ENCODE measurements at regions not wholly inside any gene's neighbourhood (a gene's known extent, or its start where the extent isn't known, plus 50 kb on each side); places are given as distances from the start of the nearest gene placed in this dataset.

- H3K4me3 ChIP-seq (ENCODE audit: low read depth, low read length) = no peak overlapping the region
- TF ChIP-seq CTCF (IDR thresholded peaks at IDR 0.05; ENCODE audit: borderline replicate concordance, insufficient read depth, low read depth, low read length) = no peak
Measured at GRCh38 chr4:1463927-1464540, 57.8 kb upstream of the NKX1-1 start.

GRCh38 chr4:1463088-1463926, 57.1 kb upstream of the NKX1-1 start:
- no peak overlapping the region for H3K4me3 ChIP-seq (ENCODE audit: low read depth, low read length)
- TF ChIP-seq CTCF (IDR thresholded peaks at IDR 0.05; ENCODE audit: borderline replicate concordance, insufficient read depth, low read depth, low read length) = no peak

- no peak overlapping the region for H3K4me3 ChIP-seq (ENCODE audit: low read depth, low read length)
- TF ChIP-seq CTCF (IDR thresholded peaks at IDR 0.05; ENCODE audit: borderline replicate concordance, insufficient read depth, low read depth, low read length) = no peak
Measured at GRCh38 chr4:1462768-1463075, 56.5 kb upstream of the NKX1-1 start.

GRCh38 chr4:1462009-1462767, 55.9 kb upstream of the NKX1-1 start:
- H3K4me3 ChIP-seq (ENCODE audit: low read depth, low read length) = no peak overlapping the region
- no peak for TF ChIP-seq CTCF (IDR thresholded peaks at IDR 0.05; ENCODE audit: borderline replicate concordance, insufficient read depth, low read depth, low read length)

DNA sequence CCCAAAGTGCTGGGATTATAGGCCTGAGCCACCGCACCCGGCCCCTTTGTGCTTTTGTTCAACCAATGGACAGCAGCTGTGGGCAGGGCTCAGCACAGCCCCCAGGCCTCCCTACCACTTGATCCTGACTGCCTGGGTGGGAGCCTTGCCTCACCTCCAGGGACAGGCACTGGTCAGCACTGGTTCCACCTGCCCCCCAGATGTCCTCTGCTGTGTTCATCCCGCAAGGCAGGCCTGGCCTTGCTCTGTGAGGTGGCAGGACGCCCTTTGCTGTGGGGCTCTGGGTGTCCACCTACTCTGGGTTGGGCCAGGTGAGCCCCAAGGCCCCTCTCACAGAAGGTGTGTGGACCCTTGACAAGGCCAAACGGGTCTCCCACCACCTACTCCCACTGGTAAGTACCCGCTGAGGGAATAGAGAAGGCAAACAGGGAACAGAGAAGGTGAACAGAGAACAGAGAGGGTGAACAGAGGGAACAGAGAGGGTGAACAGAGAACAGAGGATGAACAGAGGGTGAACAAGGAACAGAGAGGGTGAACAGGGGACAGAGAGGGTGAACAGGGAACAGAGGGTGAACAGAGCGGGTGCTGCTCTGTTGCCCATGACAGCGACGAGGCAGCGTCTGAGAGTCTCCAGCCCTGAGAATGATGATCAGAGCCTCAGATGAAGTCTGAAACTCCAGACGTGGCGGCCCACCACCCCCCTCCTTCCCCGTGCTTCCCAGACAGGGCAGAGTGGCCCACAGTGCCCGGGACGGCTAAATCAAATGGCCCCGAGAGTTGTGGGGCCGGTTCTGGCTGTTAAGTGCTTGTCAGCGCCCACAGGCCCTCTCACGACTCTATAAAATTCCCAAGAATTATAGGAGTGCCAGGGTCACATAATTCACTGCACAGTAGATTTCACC, 55.0 kb upstream of the NKX1-1 start:
- no peak for TF ChIP-seq CTCF (IDR thresholded peaks at IDR 0.05; ENCODE audit: borderline replicate concordance, insufficient read depth, low read depth, low read length)
- no peak overlapping the region for H3K4me3 ChIP-seq (ENCODE audit: low read depth, low read length)

GRCh38 chr4:1459722-1460511, 53.7 kb upstream of the NKX1-1 start:
- H3K4me3 ChIP-seq (ENCODE audit: low read depth, low read length) = no peak overlapping the region
- TF ChIP-seq CTCF (IDR thresholded peaks at IDR 0.05; ENCODE audit: borderline replicate concordance, insufficient read depth, low read depth, low read length) = no peak

All from GM12875 (cell line).